HepG2 (cell line): ENCODE measurements at regions not wholly inside any gene's neighbourhood (a gene's known extent, or its start where the extent isn't known, plus 50 kb on each side); places are given as distances from the start of the nearest gene placed in this dataset.

Experiments used
- CERS6 ChIP-seq: sonication (generic); formaldehyde crosslinking; IDR thresholded peaks from 2 replicates; pipeline ENCODE4 v1.5.0; 2020; ENCODE audit warnings: missing genetic modification reagents
- GATA4 ChIP-seq: sonication (generic); IDR thresholded peaks from 2 replicates; pipeline ENCODE4 v1.6.1; 2016; ENCODE audit warnings: antibody characterized with exemption, low read depth, borderline replicate concordance
- MAZ ChIP-seq, 2 experiments: sonication (generic) in 1 of 2; formaldehyde crosslinking in 1 of 2; IDR thresholded peaks; 2 replicates each; pipeline versions ENCODE4 v1.5.0 to v1.6.1; 2012 to 2020; ENCODE audit warnings: low read depth in 2 of 2, mild to moderate bottlenecking in 2 of 2, borderline replicate concordance in 1 of 2, improper control_type of control experiment in 1 of 2, low read length in 1 of 2, missing genetic modification reagents in 1 of 2, moderate library complexity in 1 of 2
- PATZ1 ChIP-seq: sonication (generic); formaldehyde crosslinking; IDR thresholded peaks from 2 replicates; pipeline ENCODE4 v1.4.0; 2020; ENCODE audit warnings: missing genetic modification reagents
- PRDM15 ChIP-seq: sonication (generic); formaldehyde crosslinking; IDR thresholded peaks from 2 replicates; pipeline ENCODE4 v1.4.0; 2020; ENCODE audit warnings: missing genetic modification reagents
- RXRB ChIP-seq: IDR thresholded peaks from 2 replicates; pipeline ENCODE4 v1.6.1; 2016; ENCODE audit warnings: borderline replicate concordance, missing genetic modification reagents, missing compliant biosample characterization
- TGIF2 ChIP-seq: IDR thresholded peaks from 2 replicates; pipeline ENCODE4 v1.6.1; 2016; ENCODE audit warnings: control low read depth, missing compliant biosample characterization
- ZC3H13 ChIP-seq: sonication (generic); formaldehyde crosslinking; IDR thresholded peaks from 2 replicates; pipeline ENCODE4 v1.8.1; 2023; ENCODE audit warnings: mild to moderate bottlenecking, missing genetic modification reagents, moderate library complexity
- ZNF101 ChIP-seq: sonication (generic); formaldehyde crosslinking; IDR thresholded peaks from 2 replicates; pipeline ENCODE4 v1.4.0; 2020; ENCODE audit warnings: mild to moderate bottlenecking, low read depth, missing genetic modification reagents, borderline replicate concordance
- ZNF276 ChIP-seq: sonication (generic); formaldehyde crosslinking; IDR thresholded peaks from 2 replicates; pipeline ENCODE4 v1.4.0; 2020; ENCODE audit warnings: mild to moderate bottlenecking, low read depth, missing genetic modification reagents
- ZNF550 ChIP-seq: sonication (generic); formaldehyde crosslinking; IDR thresholded peaks from 2 replicates; pipeline ENCODE4 v1.4.0; 2020; ENCODE audit warnings: mild to moderate bottlenecking, missing genetic modification reagents, borderline replicate concordance
- ZNF629 ChIP-seq: sonication (generic); formaldehyde crosslinking; conservative IDR thresholded peaks from 2 replicates; pipeline ENCODE4 v1.5.0; 2020; ENCODE audit warnings: missing genetic modification reagents
- ZNF687 ChIP-seq: sonication (generic); formaldehyde crosslinking; IDR thresholded peaks from 2 replicates; pipeline ENCODE4 v1.5.1; 2020; ENCODE audit warnings: mild to moderate bottlenecking, missing genetic modification reagents, moderate library complexity

- no peak for TF ChIP-seq MAZ (IDR thresholded peaks at IDR 0.05; ENCODE audit: borderline replicate concordance, low read depth, low read length)
- TF ChIP-seq MAZ (CRISPR knock-in tag; IDR thresholded peaks at IDR 0.05; ENCODE audit: low read depth), result no peak
- TF ChIP-seq PATZ1 (CRISPR knock-in tag), result peak; percentile 45; the same call in 1 of the 2 replicates
- no peak for TF ChIP-seq ZC3H13 (CRISPR knock-in tag)
- TF ChIP-seq ZNF629 (CRISPR knock-in tag), result no peak
- TF ChIP-seq PRDM15 (CRISPR knock-in tag), result no peak
- no peak for TF ChIP-seq GATA4
- TF ChIP-seq ZNF550 (CRISPR knock-in tag), result no peak
- no peak for TF ChIP-seq CERS6 (CRISPR knock-in tag)
- TF ChIP-seq ZNF101 (CRISPR knock-in tag), result no peak
- no peak for TF ChIP-seq RXRB
- no peak for TF ChIP-seq ZNF276 (CRISPR knock-in tag)
- peak; percentile 22; the same call in 1 of the 2 replicates for TF ChIP-seq ZNF687 (CRISPR knock-in tag)
- 0 out of 2 replicates have a peak, but pooled peaks have one; percentile 21 for TF ChIP-seq TGIF2 (CRISPR knock-in tag)
Observed at GRCh38 chr4:114287079-114287696, 307.7 kb upstream of the ARSJ start (continued).
